Panc1 (cell line): ENCODE measurements at regions not wholly inside any gene's neighbourhood (a gene's known extent, or its start where the extent isn't known, plus 50 kb on each side); places are given as distances from the start of the nearest gene placed in this dataset.

Experiments used
- ATAC-seq: fragments of 200-7000 bp; cut with Tn5 transposase; 2 replicates; pipeline ENCODE4 v1.9.1; 2020; ENCODE audit warnings: mild to moderate bottlenecking, moderate library complexity
- BruUV-seq: library from RNA; stranded (reverse); fragments of 400-500 nt; replicated peaks from 2 replicates; lab custom pipeline; 2021; lab: Mats Ljungman, UMichigan
- CTCF ChIA-PET: fragments of 300-600 bp; sonication (Branson Sonifier 250); formaldehyde crosslinking; loops from one replicate; lab custom pipeline; 2022; ENCODE audit warnings: antibody characterized with exemption; lab: Charles Lee
- POLR2A ChIA-PET: fragments of 300-600 bp; sonication (Branson Sonifier 250); formaldehyde crosslinking; loops from one replicate; lab custom pipeline; 2022; ENCODE audit warnings: antibody characterized with exemption; lab: Charles Lee
- DNase-seq: peaks from one replicate; pipeline ENCODE4 v3.0.0-alpha.2; 2010; ENCODE audit warnings: low read depth, low spot score
- H3K27ac ChIP-seq: 2 replicates; pipeline ENCODE4 v1.5.1; 2011; ENCODE audit warnings: mild to moderate bottlenecking, low read length, inconsistent platforms
- H3K27me3 ChIP-seq: fragments of 200-500 bp; sonication (Bioruptor generic); 2 replicates; pipeline ENCODE4 v1.6.0; 2014; ENCODE audit warnings: low read length, inconsistent platforms; ENCODE audit not compliant: control insufficient read depth, insufficient read depth
- H3K36me3 ChIP-seq: fragments of 200-500 bp; sonication (Bioruptor generic); 2 replicates; pipeline ENCODE4 v1.5.1; 2014; ENCODE audit warnings: inconsistent platforms, mild to moderate bottlenecking, low read length, moderate library complexity; ENCODE audit not compliant: control insufficient read depth, insufficient read depth
- H3K4me1 ChIP-seq: 2 replicates; pipeline ENCODE4 v1.5.1; 2011; ENCODE audit warnings: inconsistent platforms, mild to moderate bottlenecking, low read length, moderate library complexity; ENCODE audit not compliant: control insufficient read depth, insufficient read depth
- H3K4me3 ChIP-seq, 2 experiments: 2 replicates each; pipeline ENCODE4 v1.5.1; 2011 to 2012; ENCODE audit warnings: low read depth in 2 of 2, low read length in 2 of 2, mild to moderate bottlenecking in 2 of 2, inconsistent platforms in 1 of 2, moderate library complexity in 1 of 2
- H3K9me3 ChIP-seq: fragments of 200-500 bp; sonication (Bioruptor generic); 2 replicates; pipeline ENCODE4 v1.5.1; 2014; ENCODE audit warnings: low read depth, mild to moderate bottlenecking, inconsistent platforms, low read length, moderate library complexity; ENCODE audit not compliant: control insufficient read depth, insufficient read depth
- POLR2AphosphoS5 ChIP-seq: IDR thresholded peaks from 2 replicates; pipeline ENCODE4 v1.6.1; 2012; ENCODE audit warnings: mild to moderate bottlenecking, low read depth, low read length, moderate library complexity
- SIN3A ChIP-seq: IDR thresholded peaks from 2 replicates; pipeline ENCODE4 v1.6.1; 2012; ENCODE audit warnings: low read depth, mild to moderate bottlenecking, low read length, moderate library complexity, borderline replicate concordance; ENCODE audit not compliant: insufficient read depth
- TCF7L2 ChIP-seq: IDR thresholded peaks from 2 replicates; pipeline ENCODE4 v1.6.1; 2011; ENCODE audit warnings: mild to moderate bottlenecking, low read depth, low read length, inconsistent platforms
- in situ Hi-C: cut with HindIII; loops from 2 replicates; pipeline ENCODE4 v1.10.0; 2016; ENCODE audit warnings: low sequenced_read_pairs, low pct_unique_long_range_greater_than_20kb
- intact Hi-C: fragments of 100-400 bp; cut with micrococcal nuclease; formaldehyde crosslinking; loops from one replicate; pipeline ENCODE4 v1.10.0; 2022; ENCODE audit not compliant: unreplicated experiment
- TF ChIP-seq, protein P1 (sequence below), 2 experiments: IDR thresholded peaks; 2 replicates each; pipeline ENCODE4 v1.6.1; 2011 to 2012; ENCODE audit warnings: low read depth in 2 of 2, control low read depth in 1 of 2, low read length in 1 of 2, mild to moderate bottlenecking in 1 of 2, moderate library complexity in 1 of 2; ENCODE audit not compliant: insufficient read depth in 1 of 2
- TF ChIP-seq, protein P2 (sequence below): fragments of 450-650 bp; IDR thresholded peaks from 2 replicates; pipeline ENCODE4 v1.5.1; 2017; ENCODE audit warnings: mild to moderate bottlenecking

- TF ChIP-seq POLR2AphosphoS5: no peak
- TF ChIP-seq, protein P1, sequence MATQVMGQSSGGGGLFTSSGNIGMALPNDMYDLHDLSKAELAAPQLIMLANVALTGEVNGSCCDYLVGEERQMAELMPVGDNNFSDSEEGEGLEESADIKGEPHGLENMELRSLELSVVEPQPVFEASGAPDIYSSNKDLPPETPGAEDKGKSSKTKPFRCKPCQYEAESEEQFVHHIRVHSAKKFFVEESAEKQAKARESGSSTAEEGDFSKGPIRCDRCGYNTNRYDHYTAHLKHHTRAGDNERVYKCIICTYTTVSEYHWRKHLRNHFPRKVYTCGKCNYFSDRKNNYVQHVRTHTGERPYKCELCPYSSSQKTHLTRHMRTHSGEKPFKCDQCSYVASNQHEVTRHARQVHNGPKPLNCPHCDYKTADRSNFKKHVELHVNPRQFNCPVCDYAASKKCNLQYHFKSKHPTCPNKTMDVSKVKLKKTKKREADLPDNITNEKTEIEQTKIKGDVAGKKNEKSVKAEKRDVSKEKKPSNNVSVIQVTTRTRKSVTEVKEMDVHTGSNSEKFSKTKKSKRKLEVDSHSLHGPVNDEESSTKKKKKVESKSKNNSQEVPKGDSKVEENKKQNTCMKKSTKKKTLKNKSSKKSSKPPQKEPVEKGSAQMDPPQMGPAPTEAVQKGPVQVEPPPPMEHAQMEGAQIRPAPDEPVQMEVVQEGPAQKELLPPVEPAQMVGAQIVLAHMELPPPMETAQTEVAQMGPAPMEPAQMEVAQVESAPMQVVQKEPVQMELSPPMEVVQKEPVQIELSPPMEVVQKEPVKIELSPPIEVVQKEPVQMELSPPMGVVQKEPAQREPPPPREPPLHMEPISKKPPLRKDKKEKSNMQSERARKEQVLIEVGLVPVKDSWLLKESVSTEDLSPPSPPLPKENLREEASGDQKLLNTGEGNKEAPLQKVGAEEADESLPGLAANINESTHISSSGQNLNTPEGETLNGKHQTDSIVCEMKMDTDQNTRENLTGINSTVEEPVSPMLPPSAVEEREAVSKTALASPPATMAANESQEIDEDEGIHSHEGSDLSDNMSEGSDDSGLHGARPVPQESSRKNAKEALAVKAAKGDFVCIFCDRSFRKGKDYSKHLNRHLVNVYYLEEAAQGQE (IDR thresholded peaks at IDR 0.05; ENCODE audit: insufficient read depth in 1 of 2, low read depth in 2 of 2, low read length in 1 of 2): no peak
- TF ChIP-seq, protein P2, sequence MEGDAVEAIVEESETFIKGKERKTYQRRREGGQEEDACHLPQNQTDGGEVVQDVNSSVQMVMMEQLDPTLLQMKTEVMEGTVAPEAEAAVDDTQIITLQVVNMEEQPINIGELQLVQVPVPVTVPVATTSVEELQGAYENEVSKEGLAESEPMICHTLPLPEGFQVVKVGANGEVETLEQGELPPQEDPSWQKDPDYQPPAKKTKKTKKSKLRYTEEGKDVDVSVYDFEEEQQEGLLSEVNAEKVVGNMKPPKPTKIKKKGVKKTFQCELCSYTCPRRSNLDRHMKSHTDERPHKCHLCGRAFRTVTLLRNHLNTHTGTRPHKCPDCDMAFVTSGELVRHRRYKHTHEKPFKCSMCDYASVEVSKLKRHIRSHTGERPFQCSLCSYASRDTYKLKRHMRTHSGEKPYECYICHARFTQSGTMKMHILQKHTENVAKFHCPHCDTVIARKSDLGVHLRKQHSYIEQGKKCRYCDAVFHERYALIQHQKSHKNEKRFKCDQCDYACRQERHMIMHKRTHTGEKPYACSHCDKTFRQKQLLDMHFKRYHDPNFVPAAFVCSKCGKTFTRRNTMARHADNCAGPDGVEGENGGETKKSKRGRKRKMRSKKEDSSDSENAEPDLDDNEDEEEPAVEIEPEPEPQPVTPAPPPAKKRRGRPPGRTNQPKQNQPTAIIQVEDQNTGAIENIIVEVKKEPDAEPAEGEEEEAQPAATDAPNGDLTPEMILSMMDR: no peak
- TF ChIP-seq TCF7L2: no peak
- TF ChIP-seq SIN3A: no peak
- CTCF ChIA-PET: no interaction called here
- POLR2A ChIA-PET: no interaction called here
- intact Hi-C loops (no loop called here), in situ Hi-C loops (no loop called here)
- no peaks in the 10 kb centered on the region for H3K36me3 ChIP-seq
- no peaks in the 10 kb centered on the region for H3K27me3 ChIP-seq
- H3K4me1 ChIP-seq: no peaks in the 10 kb centered on the region
- BruUV-seq: no TSS peak
- no peaks in the 10 kb centered on the region for H3K9me3 ChIP-seq
- DNase-seq (no peak), ATAC-seq (no peak)
- H3K27ac ChIP-seq: no peak overlapping the region
- no peak overlapping the region for H3K4me3 ChIP-seq
These were observed 366.8 kb upstream of the GBE1 start for GRCh38 chr3:82128271-82128670.

- in situ Hi-C loops: no loop called here
- no peak for TF ChIP-seq TCF7L2
- TF ChIP-seq, protein P1 (IDR thresholded peaks at IDR 0.05; ENCODE audit: insufficient read depth in 1 of 2, low read depth in 2 of 2, low read length in 1 of 2): no peak
- TF ChIP-seq, protein P2: no peak
- no peak for TF ChIP-seq SIN3A
- no peak for TF ChIP-seq POLR2AphosphoS5
- CTCF ChIA-PET: no interaction called here
- Histone ChIP-seq H3K4me1 (no peaks in the 10 kb centered on the region), H3K27ac (no peak overlapping the region), H3K9me3 (no peaks in the 10 kb centered on the region), H3K36me3 (no peaks in the 10 kb centered on the region), H3K4me3 (no peak overlapping the region), H3K27me3 (no peaks in the 10 kb centered on the region)
- intact Hi-C loops: no loop called here
- BruUV-seq: no TSS peak
- POLR2A ChIA-PET: no interaction called here
- DNase-seq: no peak
- no peak for ATAC-seq
These were observed 361.3 kb upstream of the GBE1 start for GRCh38 chr3:82122554-82123345.
